ENCODE measurements at regions not wholly inside any gene's neighbourhood (a gene's known extent, or its start where the extent isn't known, plus 50 kb on each side); places are given as distances from the start of the nearest gene placed in this dataset.
"Not testable (repeated sequence)": the region's sequence is repeated elsewhere in the genome, so short reads cannot be mapped to it uniquely, and the experiment has no call there.

DNA sequence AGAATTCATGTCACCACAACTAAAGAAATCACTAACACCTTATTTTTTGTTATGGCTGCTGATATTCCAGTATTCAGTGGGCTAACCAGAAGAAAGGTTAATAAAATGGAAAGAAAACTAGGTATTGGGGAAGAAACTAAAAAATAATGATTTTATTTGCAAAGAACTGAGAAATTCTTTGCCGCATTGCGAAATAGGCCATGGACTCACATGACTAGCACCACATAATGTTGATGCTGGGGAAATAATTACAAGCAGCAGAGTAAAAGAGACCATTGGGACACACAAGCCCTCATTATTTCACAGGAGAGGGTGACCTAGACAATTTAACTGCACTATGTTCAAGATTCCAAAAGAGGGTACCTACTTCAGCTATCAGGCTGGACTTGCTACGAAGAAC, 1411.5 kb downstream of the SLITRK5 start:
- intact Hi-C loops (cut with DNase I), result no loop called here
- Histone ChIP-seq H3K4me3 (no peak overlapping the region), H3K27me3 (replicated peaks; ENCODE audit: insufficient read depth) (no peaks in the 10 kb centered on the region), H3K9me3 (no peaks in the 10 kb centered on the region), H3K4me1 (replicated peaks) (no peaks in the 10 kb centered on the region), H3K36me3 (no peaks in the 10 kb centered on the region), H3K27ac (no peak overlapping the region)
- no peak for DNase-seq (ENCODE audit: low spot score)
- TF ChIP-seq POLR2A (IDR thresholded peaks at IDR 0.05), result no peak
- no peak for TF ChIP-seq POLR2AphosphoS5 (IDR thresholded peaks at IDR 0.05)
- TF ChIP-seq, protein P1, sequence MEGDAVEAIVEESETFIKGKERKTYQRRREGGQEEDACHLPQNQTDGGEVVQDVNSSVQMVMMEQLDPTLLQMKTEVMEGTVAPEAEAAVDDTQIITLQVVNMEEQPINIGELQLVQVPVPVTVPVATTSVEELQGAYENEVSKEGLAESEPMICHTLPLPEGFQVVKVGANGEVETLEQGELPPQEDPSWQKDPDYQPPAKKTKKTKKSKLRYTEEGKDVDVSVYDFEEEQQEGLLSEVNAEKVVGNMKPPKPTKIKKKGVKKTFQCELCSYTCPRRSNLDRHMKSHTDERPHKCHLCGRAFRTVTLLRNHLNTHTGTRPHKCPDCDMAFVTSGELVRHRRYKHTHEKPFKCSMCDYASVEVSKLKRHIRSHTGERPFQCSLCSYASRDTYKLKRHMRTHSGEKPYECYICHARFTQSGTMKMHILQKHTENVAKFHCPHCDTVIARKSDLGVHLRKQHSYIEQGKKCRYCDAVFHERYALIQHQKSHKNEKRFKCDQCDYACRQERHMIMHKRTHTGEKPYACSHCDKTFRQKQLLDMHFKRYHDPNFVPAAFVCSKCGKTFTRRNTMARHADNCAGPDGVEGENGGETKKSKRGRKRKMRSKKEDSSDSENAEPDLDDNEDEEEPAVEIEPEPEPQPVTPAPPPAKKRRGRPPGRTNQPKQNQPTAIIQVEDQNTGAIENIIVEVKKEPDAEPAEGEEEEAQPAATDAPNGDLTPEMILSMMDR (IDR thresholded peaks at IDR 0.05), result no peak
- 99% methylated on average over 3 of the region's 3 CpGs for WGBS

DNA sequence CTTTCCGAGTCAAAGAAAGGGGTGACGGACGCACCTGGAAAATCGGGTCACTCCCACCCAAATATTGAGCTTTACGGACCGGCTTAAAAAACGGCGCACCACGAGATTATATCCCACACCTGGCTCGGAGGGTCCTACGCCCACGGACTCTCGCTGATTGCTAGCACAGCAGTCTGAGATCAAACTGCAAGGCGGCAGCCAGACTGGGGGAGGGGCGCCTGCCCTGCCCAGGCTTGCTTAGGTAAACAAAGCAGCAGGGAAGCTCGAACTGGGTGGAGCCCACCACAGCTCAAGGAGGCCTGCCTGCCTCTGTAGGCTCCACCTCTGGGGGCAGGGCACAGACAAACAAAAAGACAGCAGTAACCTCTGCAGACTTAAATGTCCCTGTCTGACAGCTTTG, 1416.9 kb downstream of the SLITRK5 start:
- intact Hi-C loops (cut with DNase I); H3K27me3 ChIP-seq (replicated peaks; ENCODE audit: insufficient read depth); H3K4me1 ChIP-seq (replicated peaks); H3K36me3 ChIP-seq; H3K27ac ChIP-seq; H3K9me3 ChIP-seq; DNase-seq (ENCODE audit: low spot score); H3K4me3 ChIP-seq: not testable (repeated sequence)
- 87% methylated on average over 16 of the region's 16 CpGs for WGBS

DNA sequence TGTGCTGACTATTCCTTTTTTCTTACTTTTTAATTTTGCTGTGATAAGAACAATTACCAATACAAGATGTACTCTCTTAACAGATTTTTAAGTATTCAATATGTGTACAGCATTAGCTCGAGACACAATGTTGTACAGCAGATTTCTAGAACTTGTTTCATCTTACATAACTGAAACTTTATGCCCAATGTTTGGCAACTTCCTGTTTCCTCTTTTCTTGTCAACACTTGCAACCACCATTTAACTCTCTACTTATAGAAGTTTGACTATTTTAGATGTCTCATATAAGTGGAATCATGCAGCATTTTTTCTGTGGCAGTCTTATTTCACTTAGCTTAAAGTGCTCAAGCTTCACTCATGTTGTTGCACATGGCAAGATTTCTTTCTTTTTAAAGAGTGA, 1426.8 kb downstream of the SLITRK5 start:
- H3K4me3 ChIP-seq, result no peak overlapping the region
- TF ChIP-seq, protein P1 (IDR thresholded peaks at IDR 0.05), result no peak
- TF ChIP-seq POLR2AphosphoS5 (IDR thresholded peaks at IDR 0.05) (no peak), POLR2A (IDR thresholded peaks at IDR 0.05) (no peak)
- DNase-seq (ENCODE audit: low spot score), result no peak
- H3K9me3 ChIP-seq, result no peaks in the 10 kb centered on the region
- no peak overlapping the region for H3K27ac ChIP-seq
- WGBS, result 83% methylated on average over 1 of the region's 1 CpG
- H3K36me3 ChIP-seq, result no peaks in the 10 kb centered on the region
- H3K4me1 ChIP-seq (replicated peaks), result no peaks in the 10 kb centered on the region
- no peaks in the 10 kb centered on the region for H3K27me3 ChIP-seq (replicated peaks; ENCODE audit: insufficient read depth)
- intact Hi-C loops (cut with DNase I), result no loop called here

GRCh38 chr13:89113744-89114143, 1442.6 kb downstream of the SLITRK5 start:
- TF ChIP-seq, protein P1 (IDR thresholded peaks at IDR 0.05), result no peak
- no peaks in the 10 kb centered on the region for H3K4me1 ChIP-seq (replicated peaks)

GRCh38 chr13:89115307-89115706, 1444.1 kb downstream of the SLITRK5 start:
- WGBS, result 58% methylated on average over 3 of the region's 3 CpGs
- intact Hi-C loops (cut with DNase I), result no loop called here

More at GRCh38 chr13:89113744-89114143, 1442.6 kb downstream of the SLITRK5 start:
- 68% methylated on average over 5 of the region's 5 CpGs for WGBS
- intact Hi-C loops (cut with DNase I), result no loop called here
- no peak overlapping the region for H3K27ac ChIP-seq
- H3K27me3 ChIP-seq (replicated peaks; ENCODE audit: insufficient read depth), result no peaks in the 10 kb centered on the region
- no peak for DNase-seq (ENCODE audit: low spot score)
- H3K4me3 ChIP-seq, result no peak overlapping the region
- H3K36me3 ChIP-seq, result no peaks in the 10 kb centered on the region
- H3K9me3 ChIP-seq, result no peaks in the 10 kb centered on the region

More at GRCh38 chr13:89115307-89115706, 1444.1 kb downstream of the SLITRK5 start:
- Histone ChIP-seq H3K4me1 (replicated peaks) (no peaks in the 10 kb centered on the region), H3K4me3 (no peak overlapping the region), H3K27ac (no peak overlapping the region), H3K36me3 (no peaks in the 10 kb centered on the region), H3K9me3 (no peaks in the 10 kb centered on the region), H3K27me3 (replicated peaks; ENCODE audit: insufficient read depth) (no peaks in the 10 kb centered on the region)
- TF ChIP-seq, protein P1 (IDR thresholded peaks at IDR 0.05), result no peak
- no peak for TF ChIP-seq POLR2AphosphoS5 (IDR thresholded peaks at IDR 0.05)
- TF ChIP-seq POLR2A (IDR thresholded peaks at IDR 0.05), result no peak
- DNase-seq (ENCODE audit: low spot score), result no peak

All from prostate gland (tissue), 2 donors.